ENCODE measurements at regions not wholly inside any gene's neighbourhood (a gene's known extent, or its start where the extent isn't known, plus 50 kb on each side); places are given as distances from the start of the nearest gene placed in this dataset.
"Not testable (repeated sequence)": the region's sequence is repeated elsewhere in the genome, so short reads cannot be mapped to it uniquely, and the experiment has no call there.

DNA sequence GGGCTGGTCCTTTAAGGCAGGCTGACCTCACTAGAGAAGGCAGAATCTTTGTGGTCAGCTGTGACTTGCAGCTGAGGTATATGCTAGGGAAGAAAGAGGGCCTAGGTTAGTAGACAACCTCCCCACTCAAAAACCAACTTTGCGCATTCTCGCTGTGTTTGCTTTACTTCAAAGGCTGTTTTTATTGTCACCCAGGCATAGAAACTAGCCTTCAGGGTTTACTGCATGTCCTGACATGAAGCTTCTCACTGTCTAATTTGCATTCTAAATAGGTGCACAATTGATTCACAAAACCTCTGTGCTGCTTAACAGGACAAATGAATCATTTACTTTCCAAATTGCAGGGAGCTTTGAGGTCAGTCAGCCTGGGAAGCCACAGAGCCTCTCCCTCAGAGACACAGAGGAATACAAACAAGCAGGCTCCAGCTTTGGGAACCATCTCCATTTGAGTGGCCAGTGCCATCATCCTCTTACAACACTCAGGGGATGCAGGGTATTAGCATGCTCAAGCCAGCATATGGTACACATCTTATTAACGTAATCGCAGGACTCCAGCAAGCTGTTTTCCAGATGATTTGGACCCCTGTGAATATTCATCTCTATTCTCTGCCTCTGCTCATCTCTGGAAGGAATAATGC, 596.4 kb upstream of the GHITM start:
- TF ChIP-seq, protein P1, sequence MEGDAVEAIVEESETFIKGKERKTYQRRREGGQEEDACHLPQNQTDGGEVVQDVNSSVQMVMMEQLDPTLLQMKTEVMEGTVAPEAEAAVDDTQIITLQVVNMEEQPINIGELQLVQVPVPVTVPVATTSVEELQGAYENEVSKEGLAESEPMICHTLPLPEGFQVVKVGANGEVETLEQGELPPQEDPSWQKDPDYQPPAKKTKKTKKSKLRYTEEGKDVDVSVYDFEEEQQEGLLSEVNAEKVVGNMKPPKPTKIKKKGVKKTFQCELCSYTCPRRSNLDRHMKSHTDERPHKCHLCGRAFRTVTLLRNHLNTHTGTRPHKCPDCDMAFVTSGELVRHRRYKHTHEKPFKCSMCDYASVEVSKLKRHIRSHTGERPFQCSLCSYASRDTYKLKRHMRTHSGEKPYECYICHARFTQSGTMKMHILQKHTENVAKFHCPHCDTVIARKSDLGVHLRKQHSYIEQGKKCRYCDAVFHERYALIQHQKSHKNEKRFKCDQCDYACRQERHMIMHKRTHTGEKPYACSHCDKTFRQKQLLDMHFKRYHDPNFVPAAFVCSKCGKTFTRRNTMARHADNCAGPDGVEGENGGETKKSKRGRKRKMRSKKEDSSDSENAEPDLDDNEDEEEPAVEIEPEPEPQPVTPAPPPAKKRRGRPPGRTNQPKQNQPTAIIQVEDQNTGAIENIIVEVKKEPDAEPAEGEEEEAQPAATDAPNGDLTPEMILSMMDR (conservative IDR thresholded peaks at IDR 0.05; ENCODE audit: low read depth, low read length): no peak
- no peak for DNase-seq (ENCODE audit: low read depth)
- H3K4me3 ChIP-seq (ENCODE audit: low read depth, low read length): no peak overlapping the region

DNA sequence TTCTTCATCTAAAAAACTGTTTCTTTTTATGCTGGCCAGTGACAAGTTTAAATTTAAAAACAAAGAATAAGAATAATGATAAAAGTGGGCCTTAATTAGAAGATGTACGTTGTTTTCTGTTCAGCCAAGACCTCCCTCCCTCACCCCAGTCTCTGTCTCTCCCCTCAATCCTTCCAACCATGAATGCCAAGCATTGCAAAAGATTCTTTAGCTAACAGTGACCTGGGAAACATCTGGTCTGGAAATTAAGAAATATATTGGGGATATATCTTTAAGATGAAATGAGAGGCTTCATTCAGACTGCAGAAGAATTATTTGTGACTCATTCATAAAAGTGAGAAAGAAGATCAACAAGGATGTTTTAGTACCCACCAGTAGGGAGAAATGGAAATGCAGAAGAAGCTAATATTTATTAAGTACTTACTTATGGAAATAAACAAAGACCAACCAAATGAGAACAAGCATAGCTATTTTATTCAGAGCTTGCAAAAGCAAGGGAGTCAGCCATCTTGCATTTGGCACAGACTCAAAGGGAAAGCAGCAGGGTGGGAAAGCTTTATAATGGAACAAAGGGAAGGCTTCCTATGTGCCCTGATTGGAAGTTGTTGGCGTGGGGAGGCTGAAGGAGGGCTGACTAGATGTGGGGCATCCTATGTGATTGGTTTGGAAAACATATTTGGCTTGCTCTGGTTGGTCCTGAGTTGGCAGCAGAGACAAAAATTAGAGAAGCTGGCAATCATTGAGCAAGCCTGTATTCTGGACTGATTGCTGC, 595.4 kb upstream of the GHITM start:
- DNase-seq (ENCODE audit: low read depth): no peak
- no peak overlapping the region for H3K4me3 ChIP-seq (ENCODE audit: low read depth, low read length)
- TF ChIP-seq, protein P1 (conservative IDR thresholded peaks at IDR 0.05; ENCODE audit: low read depth, low read length): no peak

DNA sequence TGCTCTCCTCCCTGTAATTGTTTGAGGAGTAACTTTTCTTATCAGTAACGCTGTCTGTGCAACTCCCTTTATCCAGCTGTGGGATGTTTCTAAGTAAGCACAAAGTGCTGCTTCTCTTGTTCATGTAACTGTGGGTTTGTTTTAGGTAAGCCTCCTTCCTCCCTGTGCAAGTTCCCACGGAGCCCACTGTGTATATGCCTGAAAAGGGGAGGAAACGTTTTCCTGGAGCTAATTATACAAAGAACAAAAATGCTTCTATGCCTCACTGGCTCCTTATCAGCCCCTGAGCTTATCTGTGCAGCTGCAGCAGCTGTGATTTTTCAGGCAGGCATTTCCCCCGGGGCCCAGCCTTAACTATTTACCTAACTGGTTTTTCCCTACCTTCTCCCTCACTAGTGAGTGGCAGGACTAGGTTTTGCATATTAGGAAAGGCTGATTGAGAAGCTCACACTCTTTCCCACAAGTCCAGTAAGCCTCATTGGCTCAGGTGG, 593.4 kb upstream of the GHITM start:
- no peak overlapping the region for H3K4me3 ChIP-seq (ENCODE audit: low read depth, low read length)
- DNase-seq (ENCODE audit: low read depth): no peak
- TF ChIP-seq, protein P1 (conservative IDR thresholded peaks at IDR 0.05; ENCODE audit: low read depth, low read length): no peak

DNA sequence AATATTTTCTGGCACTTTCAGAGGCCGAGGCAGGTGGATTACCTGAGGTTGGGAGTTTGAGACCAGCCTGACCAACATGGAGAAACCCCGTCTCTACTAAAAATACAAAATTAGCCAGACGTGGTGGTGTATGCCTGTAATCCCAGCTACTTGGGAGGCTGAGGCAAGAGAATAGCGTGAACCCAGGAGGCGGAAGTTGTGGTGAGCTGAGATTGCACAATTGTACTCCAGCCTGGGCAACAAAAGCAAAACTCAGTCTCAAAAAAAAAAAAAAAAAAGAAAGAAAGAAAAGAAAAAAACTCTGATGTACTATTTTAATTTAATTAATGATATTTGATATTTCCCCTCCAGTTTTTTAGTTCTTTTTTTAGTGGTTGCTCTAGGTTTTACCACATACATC, 588.1 kb upstream of the GHITM start:
- not testable (repeated sequence) for DNase-seq (ENCODE audit: low read depth)

DNA sequence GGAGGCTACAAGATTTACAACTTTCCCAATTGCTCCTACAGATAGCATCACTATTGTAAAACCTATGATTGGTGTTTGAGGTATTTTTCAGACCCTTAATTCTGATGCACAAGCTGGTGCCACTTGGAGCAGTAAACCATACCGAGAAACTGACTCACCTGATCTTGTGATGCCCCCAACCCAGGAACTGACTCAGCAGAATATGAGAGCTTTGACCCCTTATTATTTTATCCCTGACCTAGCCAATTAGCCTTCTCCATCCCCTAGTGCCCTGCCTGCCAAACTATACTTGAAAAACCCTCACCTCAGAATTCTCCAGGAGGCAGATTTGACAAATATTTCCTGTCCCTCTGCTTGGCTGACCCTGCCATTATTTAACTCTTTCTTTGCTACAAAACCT, 585.9 kb upstream of the GHITM start:
- no peak overlapping the region for H3K4me3 ChIP-seq (ENCODE audit: low read depth, low read length)
- peak; percentile 7 for DNase-seq (ENCODE audit: low read depth)
- TF ChIP-seq, protein P1 (conservative IDR thresholded peaks at IDR 0.05; ENCODE audit: low read depth, low read length): no peak

More for the DNA sequence above, 588.1 kb upstream of the GHITM start:
- H3K4me3 ChIP-seq (ENCODE audit: low read depth, low read length): not testable (repeated sequence)

DNA sequence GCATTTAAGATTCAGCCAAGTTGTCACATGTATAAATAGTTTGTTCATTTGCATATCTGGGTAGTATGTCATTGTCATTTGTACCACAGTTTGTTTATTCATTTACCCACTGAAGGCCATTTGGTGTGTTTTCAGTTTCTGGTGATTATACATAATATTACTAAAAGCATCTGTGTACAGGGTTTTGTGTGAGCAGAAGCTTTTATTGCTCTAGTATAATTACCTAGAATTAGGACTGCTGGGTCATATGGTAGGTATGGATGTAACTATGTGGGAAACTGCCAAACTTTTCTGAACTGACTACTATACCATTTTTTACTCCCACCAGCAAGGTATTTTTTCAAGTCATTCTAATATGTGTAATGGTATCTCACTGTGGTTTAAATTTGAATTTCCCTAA, 584.0 kb upstream of the GHITM start:
- no peak for DNase-seq (ENCODE audit: low read depth)
- TF ChIP-seq, protein P1 (conservative IDR thresholded peaks at IDR 0.05; ENCODE audit: low read depth, low read length): no peak
- H3K4me3 ChIP-seq (ENCODE audit: low read depth, low read length): no peak overlapping the region

DNA sequence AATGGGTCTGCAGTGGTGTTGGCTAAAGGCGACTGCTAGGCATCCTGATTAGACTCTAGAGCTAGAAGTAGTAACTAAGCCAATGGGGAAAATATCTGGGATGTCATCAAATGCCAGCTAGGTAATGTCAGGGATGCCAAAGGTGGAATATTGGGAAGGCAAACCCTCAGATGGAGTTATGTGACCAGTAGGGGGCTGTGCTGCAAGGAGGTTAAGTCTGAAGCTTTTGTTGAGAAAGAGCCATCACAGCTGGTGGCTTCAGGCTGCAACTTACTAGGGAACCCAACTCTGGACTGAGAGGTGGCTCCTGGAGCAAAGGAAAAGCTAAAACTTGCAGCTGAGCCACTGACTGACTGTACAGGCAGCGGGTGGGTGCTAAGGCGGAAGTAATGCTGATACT, 576.9 kb upstream of the GHITM start:
- TF ChIP-seq, protein P1 (conservative IDR thresholded peaks at IDR 0.05; ENCODE audit: low read depth, low read length): no peak
- DNase-seq (ENCODE audit: low read depth): no peak
- no peak overlapping the region for H3K4me3 ChIP-seq (ENCODE audit: low read depth, low read length)
